Peyer's patch (tissue), 4 donors: ENCODE measurements at regions not wholly inside any gene's neighbourhood (a gene's known extent, or its start where the extent isn't known, plus 50 kb on each side); places are given as distances from the start of the nearest gene placed in this dataset.

Source experiments
- DNase-seq, 3 donors: peaks; one replicate each; pipeline ENCODE4 v3.0.0-alpha.2; 2017 to 2019
- H3K27ac ChIP-seq, 4 donors: fragments of 200-600 bp; sonication (generic); one replicate each; pipeline ENCODE4 v1.5.1; 2016 to 2019
- H3K27me3 ChIP-seq, 2 donors: fragments of 200-600 bp; sonication (generic); one replicate each; pipeline ENCODE4 v1.5.1; 2019
- H3K36me3 ChIP-seq, 3 donors: fragments of 200-600 bp; sonication (generic); one replicate each; pipeline ENCODE4 v1.5.1; 2016 to 2019
- H3K4me1 ChIP-seq, 4 donors: fragments of 200-600 bp; sonication (generic); one replicate each; pipeline ENCODE4 v1.5.1; 2016 to 2019
- H3K4me3 ChIP-seq, 4 donors: fragments of 200-600 bp; sonication (generic); 1 replicate in 3 of 4; 2 replicates in 1 of 4; pipeline ENCODE4 v1.5.1; 2016 to 2019; ENCODE audit warnings: mild to moderate bottlenecking in 1 of 4
- H3K9me3 ChIP-seq, 4 donors: fragments of 200-600 bp; sonication (generic); one replicate each; pipeline ENCODE4 v1.5.1; 2016 to 2019; ENCODE audit warnings: mild to moderate bottlenecking in 1 of 4
- CTCF ChIP-seq, 6 experiments: fragments of 450-650 bp in 4 of 6; fragments of 200-600 bp in 2 of 6; sonication (generic) in 1 of 6; IDR thresholded peaks; one replicate each; pipeline ENCODE4 v1.5.1; 2017 to 2019; ENCODE audit warnings: antibody characterized with exemption in 6 of 6, mild to moderate bottlenecking in 3 of 6, moderate library complexity in 1 of 6
- POLR2A ChIP-seq, 2 donors: fragments of 450-650 bp; IDR thresholded peaks; one replicate each; pipeline ENCODE4 v1.5.1; 2017; ENCODE audit warnings: antibody characterized with exemption in 2 of 2, mild to moderate bottlenecking in 2 of 2, moderate library complexity in 2 of 2

DNA sequence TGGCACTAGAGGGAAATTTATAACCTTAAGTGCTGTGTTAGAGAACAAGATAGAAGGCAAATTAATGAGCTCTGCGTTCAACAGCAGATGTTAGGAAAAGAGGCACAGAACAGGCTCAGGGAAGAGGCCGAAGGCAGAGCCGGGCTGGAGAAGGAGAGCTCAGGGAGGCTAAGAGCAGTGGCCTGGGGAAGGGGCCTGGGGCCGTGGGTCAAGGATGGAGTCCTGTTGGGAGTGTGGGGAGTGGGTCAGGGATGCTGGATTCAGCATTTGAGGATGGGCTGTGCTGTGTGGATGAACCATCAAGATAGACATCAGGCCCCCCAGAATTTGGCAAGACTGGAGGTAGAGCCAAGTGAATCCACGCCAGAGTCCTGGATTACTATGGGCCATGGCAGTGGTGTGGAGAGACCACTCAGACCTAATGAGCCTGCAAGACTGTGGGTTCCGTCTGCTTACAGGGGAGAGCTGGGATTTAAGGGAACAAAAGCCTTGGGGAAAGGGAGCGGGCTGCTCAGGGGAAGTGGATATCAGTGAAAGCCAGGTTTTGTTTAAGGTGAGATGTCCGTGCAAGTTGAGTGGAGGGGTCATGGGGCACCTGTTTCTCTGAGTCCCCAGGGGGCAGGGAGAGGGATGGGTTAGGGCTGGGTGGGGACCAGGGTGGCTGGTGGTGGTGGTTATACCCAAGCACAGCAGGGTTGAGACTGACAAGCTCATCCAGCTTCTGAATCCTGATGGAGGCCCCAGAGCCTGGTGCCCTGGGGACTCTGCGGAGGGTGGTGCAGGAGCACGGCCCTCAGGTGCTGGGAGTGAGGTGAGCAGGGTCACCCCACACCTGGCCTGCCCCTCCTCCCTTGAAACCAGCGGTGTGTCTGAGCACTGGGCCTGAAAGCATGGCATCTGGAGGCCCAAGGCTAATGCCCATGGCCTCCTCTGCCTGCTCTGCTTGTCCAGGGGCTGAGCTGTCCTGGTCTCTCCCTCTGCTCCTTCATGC, 101.7 kb downstream of the BMS1 start:
- H3K36me3 ChIP-seq, result no peaks in the 10 kb centered on the region
- no peak for DNase-seq
- H3K4me3 ChIP-seq, result no peak overlapping the region
- no peaks in the 10 kb centered on the region for H3K4me1 ChIP-seq
- H3K9me3 ChIP-seq, result peaks cover 0 to 5% (median 0%) of the 10 kb centered on the region in 4 donors
- no peaks in the 10 kb centered on the region for H3K27me3 ChIP-seq
- H3K27ac ChIP-seq, result no peak overlapping the region
- no peak for TF ChIP-seq POLR2A (IDR thresholded peaks at IDR 0.05)
- no peak for TF ChIP-seq CTCF (IDR thresholded peaks at IDR 0.05)

DNA sequence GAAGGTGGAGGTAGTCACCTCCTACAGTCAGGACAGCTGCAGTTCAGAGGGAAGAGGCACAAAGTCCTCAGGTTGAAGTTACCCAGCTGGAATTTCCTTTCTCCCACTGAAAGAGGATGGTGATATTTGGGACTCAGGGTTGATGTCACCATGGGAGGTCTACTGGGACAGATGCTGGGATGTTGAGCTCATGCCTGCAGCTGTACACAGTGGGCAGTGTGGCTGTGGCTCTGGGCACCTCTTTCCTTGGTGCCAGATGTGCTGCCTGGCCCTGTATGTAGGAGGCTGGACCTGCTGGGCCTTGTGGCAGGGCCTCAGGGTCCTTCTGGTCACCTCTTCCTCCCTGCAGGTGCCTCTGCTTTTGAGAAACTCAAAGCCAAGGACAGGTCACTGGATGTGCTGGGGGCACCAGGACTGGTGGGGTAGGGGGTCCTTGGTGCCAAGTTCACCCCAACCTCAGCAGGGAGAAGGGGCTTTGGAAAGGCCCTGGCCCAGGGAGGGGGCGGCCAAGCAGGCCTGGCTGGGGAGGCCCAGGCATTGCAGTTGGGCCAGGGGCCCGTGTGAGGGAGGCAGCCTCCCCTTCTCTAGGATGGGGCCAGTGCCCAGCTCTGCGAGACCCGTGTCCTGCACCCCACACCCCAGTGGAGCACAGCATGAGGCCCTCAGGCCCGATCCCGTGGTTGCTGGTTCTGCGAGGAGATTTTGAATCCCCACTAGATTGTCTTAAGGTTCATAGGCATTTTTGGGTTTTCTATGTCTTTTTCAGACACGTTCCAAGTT, 103.1 kb downstream of the BMS1 start:
- Histone ChIP-seq H3K4me3 (no peak overlapping the region), H3K36me3 (no peaks in the 10 kb centered on the region), H3K27me3 (no peaks in the 10 kb centered on the region), H3K4me1 (no peaks in the 10 kb centered on the region), H3K9me3 (peaks cover 0 to 5% (median 0%) of the 10 kb centered on the region in 4 donors), H3K27ac (no peak overlapping the region)
- no peak for DNase-seq
- TF ChIP-seq CTCF (IDR thresholded peaks at IDR 0.05) (no peak), POLR2A (IDR thresholded peaks at IDR 0.05) (no peak)

- H3K36me3 ChIP-seq, result no peaks in the 10 kb centered on the region
- no peaks in the 10 kb centered on the region for H3K4me1 ChIP-seq
- peaks cover 0 to under 1% (median 0%) of the 10 kb centered on the region in 4 donors for H3K9me3 ChIP-seq
- H3K27ac ChIP-seq, result no peak overlapping the region
- TF ChIP-seq CTCF (IDR thresholded peaks at IDR 0.05), result no peak
- no peak for TF ChIP-seq POLR2A (IDR thresholded peaks at IDR 0.05)
- H3K4me3 ChIP-seq, result no peak overlapping the region
- H3K27me3 ChIP-seq, result no peaks in the 10 kb centered on the region
- no peak for DNase-seq
These were observed 105.3 kb downstream of the BMS1 start for GRCh38 chr10:42887734-42888503.

- Histone ChIP-seq H3K27ac (no peak overlapping the region), H3K27me3 (no peaks in the 10 kb centered on the region), H3K4me3 (no peak overlapping the region), H3K4me1 (no peaks in the 10 kb centered on the region), H3K9me3 (no peaks in the 10 kb centered on the region), H3K36me3 (no peaks in the 10 kb centered on the region)
- DNase-seq, result no peak
- TF ChIP-seq CTCF (IDR thresholded peaks at IDR 0.05) (no peak), POLR2A (IDR thresholded peaks at IDR 0.05) (no peak)
These were observed 106.0 kb downstream of the BMS1 start for GRCh38 chr10:42888504-42889095.

DNA sequence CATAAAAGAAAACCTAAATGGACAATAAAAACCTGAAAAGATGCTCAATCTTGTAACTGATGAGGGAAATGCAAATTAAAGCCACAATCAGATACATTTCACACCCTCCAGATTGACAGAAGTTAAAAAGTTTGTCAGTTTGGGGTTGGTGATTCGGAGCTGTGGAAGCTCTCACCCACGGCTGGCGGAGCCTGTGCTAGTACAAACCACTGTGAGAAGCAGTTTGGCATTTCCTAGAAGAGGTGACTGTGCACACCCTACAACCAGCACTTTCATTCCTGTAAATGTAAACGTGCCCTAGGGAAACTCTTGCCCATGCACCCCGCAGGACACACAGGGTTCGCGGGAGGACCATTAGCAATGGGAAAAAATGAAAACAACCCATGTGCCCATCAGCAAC, 114.1 kb downstream of the BMS1 start:
- DNase-seq, result no peak
- Histone ChIP-seq H3K27me3 (no peaks in the 10 kb centered on the region), H3K27ac (no peak overlapping the region), H3K4me3 (no peak overlapping the region), H3K9me3 (peaks cover 0 to 8% (median 2%) of the 10 kb centered on the region in 4 donors), H3K36me3 (no peaks in the 10 kb centered on the region), H3K4me1 (no peaks in the 10 kb centered on the region)
- TF ChIP-seq POLR2A (IDR thresholded peaks at IDR 0.05) (no peak), CTCF (IDR thresholded peaks at IDR 0.05) (no peak)
